Mucosa of descending colon (tissue), 3 donors: ENCODE measurements at regions not wholly inside any gene's neighbourhood (a gene's known extent, or its start where the extent isn't known, plus 50 kb on each side); places are given as distances from the start of the nearest gene placed in this dataset.
A peak's percentile ranks its signal among the peaks of the same experiment; 100 is the strongest.
"Not testable (repeated sequence)": the region's sequence is repeated elsewhere in the genome, so short reads cannot be mapped to it uniquely, and the experiment has no call there.

Experiments used
- ATAC-seq: fragments of 200-7000 bp; cut with Tn5 transposase; one replicate; pipeline ENCODE4 v1.9.1; 2020; ENCODE audit warnings: mild to moderate bottlenecking, moderate library complexity
- DNase-seq, 3 donors: peaks; one replicate each; pipeline ENCODE4 v3.0.0-alpha.2; 2020
- H3K36me3 ChIP-seq: fragments of 200-600 bp; one replicate; pipeline ENCODE4 v1.8.0; 2021; ENCODE audit warnings: low read depth, mild to moderate bottlenecking
- H3K4me1 ChIP-seq: fragments of 200-600 bp; one replicate; pipeline ENCODE4 v1.8.0; 2021; ENCODE audit warnings: low read depth, mild to moderate bottlenecking
- H3K4me3 ChIP-seq: fragments of 200-600 bp; one replicate; pipeline ENCODE4 v1.8.0; 2021; ENCODE audit warnings: mild to moderate bottlenecking
- H3K9me3 ChIP-seq: fragments of 200-600 bp; one replicate; pipeline ENCODE4 v1.8.0; 2021; ENCODE audit warnings: mild to moderate bottlenecking
- intact Hi-C, 2 donors: fragments of 100-400 bp; cut with DNase I in 1 of 2; cut with micrococcal nuclease in 1 of 2; formaldehyde crosslinking; loops; one replicate each; pipeline versions ENCODE4 v1.11.0 to v1.11.1; 2022; cut with DNase I, micrococcal nuclease
- TF ChIP-seq, protein P1 (sequence below): fragments of 200-600 bp; IDR thresholded peaks from one replicate; pipeline ENCODE4 v1.8.0; 2022; ENCODE audit warnings: antibody characterized with exemption, mild to moderate bottlenecking
- donor health status: DM: no; HTN: no; CAD: no; lungs with moderate emphysema.
- donor health status: DM: no; HTN: no; CAD: no.
- donor health status: DM: no; HTN: yes; CAD: no.

DNA sequence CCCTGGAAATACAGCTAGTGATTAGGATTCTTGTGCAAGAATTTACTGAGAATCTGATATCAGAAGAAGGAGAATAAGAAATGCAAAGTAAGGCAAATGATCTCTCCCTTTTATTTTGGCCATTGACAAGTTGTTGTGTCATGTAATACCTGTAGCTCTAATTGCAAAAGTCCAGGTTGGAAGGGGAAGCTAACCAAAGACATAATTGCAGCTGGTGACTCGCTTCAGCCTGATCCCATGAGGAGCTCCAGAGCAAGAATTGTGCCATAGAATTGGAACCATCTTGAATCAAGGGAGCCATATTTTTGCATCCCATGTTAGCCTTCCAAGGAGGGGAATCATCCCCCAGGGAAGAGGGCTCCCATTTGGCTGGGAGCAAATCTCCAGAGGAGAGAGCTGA, 149.6 kb upstream of the MOCS2 start:
- no peak for DNase-seq
- Histone ChIP-seq H3K4me3 (no peak overlapping the region), H3K9me3 (no peaks in the 10 kb centered on the region), H3K36me3 (no peaks in the 10 kb centered on the region), H3K4me1 (no peaks in the 10 kb centered on the region)
- TF ChIP-seq, protein P1, sequence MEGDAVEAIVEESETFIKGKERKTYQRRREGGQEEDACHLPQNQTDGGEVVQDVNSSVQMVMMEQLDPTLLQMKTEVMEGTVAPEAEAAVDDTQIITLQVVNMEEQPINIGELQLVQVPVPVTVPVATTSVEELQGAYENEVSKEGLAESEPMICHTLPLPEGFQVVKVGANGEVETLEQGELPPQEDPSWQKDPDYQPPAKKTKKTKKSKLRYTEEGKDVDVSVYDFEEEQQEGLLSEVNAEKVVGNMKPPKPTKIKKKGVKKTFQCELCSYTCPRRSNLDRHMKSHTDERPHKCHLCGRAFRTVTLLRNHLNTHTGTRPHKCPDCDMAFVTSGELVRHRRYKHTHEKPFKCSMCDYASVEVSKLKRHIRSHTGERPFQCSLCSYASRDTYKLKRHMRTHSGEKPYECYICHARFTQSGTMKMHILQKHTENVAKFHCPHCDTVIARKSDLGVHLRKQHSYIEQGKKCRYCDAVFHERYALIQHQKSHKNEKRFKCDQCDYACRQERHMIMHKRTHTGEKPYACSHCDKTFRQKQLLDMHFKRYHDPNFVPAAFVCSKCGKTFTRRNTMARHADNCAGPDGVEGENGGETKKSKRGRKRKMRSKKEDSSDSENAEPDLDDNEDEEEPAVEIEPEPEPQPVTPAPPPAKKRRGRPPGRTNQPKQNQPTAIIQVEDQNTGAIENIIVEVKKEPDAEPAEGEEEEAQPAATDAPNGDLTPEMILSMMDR: no peak
- no peak for ATAC-seq
- intact Hi-C loops: no loop called here

- no peaks in the 10 kb centered on the region for H3K36me3 ChIP-seq
- no peak overlapping the region for H3K4me3 ChIP-seq
- intact Hi-C loops: no loop called here
- ATAC-seq (no peak), DNase-seq (no peak)
- H3K4me1 ChIP-seq: no peaks in the 10 kb centered on the region
- TF ChIP-seq, protein P1: no peak
- H3K9me3 ChIP-seq: no peaks in the 10 kb centered on the region
These were observed 150.9 kb upstream of the MOCS2 start for GRCh38 chr5:53260446-53260845.

GRCh38 chr5:53261245-53261644, 151.7 kb upstream of the MOCS2 start:
- no peaks in the 10 kb centered on the region for H3K4me1 ChIP-seq
- intact Hi-C loops: no loop called here
- ATAC-seq: no peak
- no peaks in the 10 kb centered on the region for H3K36me3 ChIP-seq
- DNase-seq: no peak
- no peak overlapping the region for H3K4me3 ChIP-seq
- H3K9me3 ChIP-seq: no peaks in the 10 kb centered on the region
- TF ChIP-seq, protein P1: no peak

GRCh38 chr5:53262348-53262970, 152.9 kb upstream of the MOCS2 start:
- DNase-seq: peak in 1 of 3 donors; percentile 17
- H3K4me3 ChIP-seq: no peak overlapping the region
- H3K36me3 ChIP-seq: no peaks in the 10 kb centered on the region
- no peaks in the 10 kb centered on the region for H3K4me1 ChIP-seq
- TF ChIP-seq, protein P1: no peak
- ATAC-seq: no peak
- intact Hi-C loops: no loop called here
- no peaks in the 10 kb centered on the region for H3K9me3 ChIP-seq

DNA sequence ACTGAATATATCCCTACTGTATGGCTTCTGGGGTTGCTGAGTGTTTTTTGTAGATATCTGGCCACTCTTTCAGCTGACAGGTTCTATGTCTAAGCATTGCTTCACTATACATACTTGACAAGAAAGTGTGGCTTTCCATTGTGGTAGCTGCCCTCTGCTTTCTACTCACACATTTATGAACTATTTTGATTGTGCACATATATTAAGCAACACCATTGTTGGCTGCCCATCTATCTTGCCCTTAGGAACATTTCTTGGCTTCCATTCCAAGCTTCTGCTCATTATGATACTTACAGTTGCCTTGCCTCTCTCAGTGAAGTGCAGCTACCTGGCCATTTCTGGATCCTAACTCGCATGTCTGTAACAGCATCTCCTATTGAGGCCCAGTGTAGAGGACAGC, 153.6 kb upstream of the MOCS2 start:
- no peak for DNase-seq
- Histone ChIP-seq H3K9me3 (no peaks in the 10 kb centered on the region), H3K36me3 (no peaks in the 10 kb centered on the region), H3K4me1 (no peaks in the 10 kb centered on the region), H3K4me3 (no peak overlapping the region)
- TF ChIP-seq, protein P1: no peak
- intact Hi-C loops: no loop called here
- no peak for ATAC-seq

DNA sequence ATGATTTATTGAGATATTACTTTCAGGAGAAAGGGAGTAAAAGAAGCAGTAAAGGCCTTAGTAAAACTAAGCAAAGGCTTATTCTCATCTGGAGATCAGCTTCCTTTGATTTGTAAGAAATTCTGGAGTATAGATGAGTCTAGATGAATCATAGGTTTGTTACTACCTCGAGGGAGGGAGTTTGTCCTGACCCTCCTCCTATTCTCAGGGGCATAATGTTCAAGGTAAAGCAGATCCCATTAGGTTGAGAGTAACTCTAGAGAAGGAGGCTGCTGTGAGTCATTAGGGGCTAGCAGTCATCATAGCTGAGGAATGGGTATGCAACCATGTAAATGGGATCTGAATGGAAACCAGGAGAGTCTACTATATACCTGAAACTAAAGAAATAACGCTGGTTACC, 155.5 kb upstream of the MOCS2 start:
- no peak for ATAC-seq
- TF ChIP-seq, protein P1: no peak
- DNase-seq: no peak
- Histone ChIP-seq H3K4me1 (no peaks in the 10 kb centered on the region), H3K36me3 (no peaks in the 10 kb centered on the region), H3K4me3 (no peak overlapping the region), H3K9me3 (no peaks in the 10 kb centered on the region)
- intact Hi-C loops: no loop called here

DNA sequence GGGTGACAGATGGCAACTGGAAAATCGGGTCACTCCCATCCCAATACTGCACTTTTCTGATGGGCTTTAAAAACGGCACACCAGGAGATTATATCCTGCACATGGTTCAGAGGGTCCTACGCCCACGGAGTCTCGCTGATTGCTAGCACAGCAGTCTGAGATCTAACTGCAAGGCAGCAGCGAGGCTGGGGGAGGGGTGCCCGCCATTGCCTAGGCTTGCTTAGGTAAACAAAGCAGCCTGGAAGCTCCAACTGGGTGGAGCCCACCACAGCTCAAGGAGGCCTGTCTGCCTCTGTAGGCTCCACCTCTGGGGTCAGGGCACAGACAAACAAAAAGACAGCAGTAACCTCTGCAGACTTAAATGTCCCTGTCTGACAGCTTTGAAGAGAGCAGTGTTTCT, 158.7 kb upstream of the MOCS2 start:
- H3K9me3 ChIP-seq, DNase-seq, ATAC-seq, intact Hi-C loops, H3K4me1 ChIP-seq, H3K36me3 ChIP-seq, H3K4me3 ChIP-seq: not testable (repeated sequence)
